GM18505 (cell line): ENCODE measurements at regions not wholly inside any gene's neighbourhood (a gene's known extent, or its start where the extent isn't known, plus 50 kb on each side); places are given as distances from the start of the nearest gene placed in this dataset.
"Not testable (repeated sequence)": the region's sequence is repeated elsewhere in the genome, so short reads cannot be mapped to it uniquely, and the experiment has no call there.

Experiments used
- ATAC-seq: cut with Tn5 transposase; IDR thresholded peaks from one replicate; pipeline ENCODE4 v1.9.1; 2021; ENCODE audit not compliant: unreplicated experiment
- POLR2A ChIP-seq: IDR thresholded peaks from 4 replicates; pipeline ENCODE4 v1.6.1; 2011; ENCODE audit warnings: borderline replicate concordance; ENCODE audit not compliant: insufficient read depth, insufficient read length; ENCODE audit errors: extremely low read depth

- ATAC-seq = no peak
- TF ChIP-seq POLR2A = no peak
Measured at GRCh38 chr11:97471480-97471879, 1081.7 kb downstream of the JRKL start.

- ATAC-seq = no peak
- TF ChIP-seq POLR2A = no peak
Measured at GRCh38 chr11:97487387-97487786, 1097.6 kb downstream of the JRKL start.

DNA sequence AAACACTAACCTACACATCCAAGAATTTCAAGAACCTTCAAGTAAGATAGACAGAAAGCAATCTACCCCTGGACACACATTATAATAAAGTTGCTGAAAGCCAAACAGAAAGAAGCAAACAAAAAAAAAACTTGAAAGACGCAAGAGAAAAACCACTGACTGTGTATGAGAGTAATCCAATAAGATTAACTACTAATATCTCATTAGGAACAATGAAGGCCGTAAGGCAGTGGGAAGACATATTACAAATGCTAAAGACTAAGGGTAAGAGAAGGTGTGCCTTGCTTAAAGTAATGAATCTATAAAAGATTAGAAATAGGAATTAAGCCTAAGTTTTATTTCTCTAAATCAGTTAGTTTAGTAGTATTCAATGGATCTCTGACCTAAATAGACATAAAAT is 1109.1 kb downstream of the JRKL start:
- ATAC-seq = no peak
- no peak for TF ChIP-seq POLR2A

- no peak for TF ChIP-seq POLR2A
Measured at GRCh38 chr11:97502201-97502600, 1112.4 kb downstream of the JRKL start.

GRCh38 chr11:97506076-97506759 is 1116.4 kb downstream of the JRKL start:
- no peak for ATAC-seq
- TF ChIP-seq POLR2A = no peak

More at GRCh38 chr11:97502201-97502600, 1112.4 kb downstream of the JRKL start:
- ATAC-seq = no peak

GRCh38 chr11:97514446-97514845 is 1124.6 kb downstream of the JRKL start:
- no peak for TF ChIP-seq POLR2A
- no peak for ATAC-seq

GRCh38 chr11:97516688-97517087 is 1126.9 kb downstream of the JRKL start:
- ATAC-seq = no peak
- TF ChIP-seq POLR2A = no peak

GRCh38 chr11:97525273-97525672 is 1135.5 kb downstream of the JRKL start:
- TF ChIP-seq POLR2A = no peak
- no peak for ATAC-seq

GRCh38 chr11:97537407-97538150 is 1147.8 kb downstream of the JRKL start:
- no peak for ATAC-seq

GRCh38 chr11:97544431-97544830 is 1154.6 kb downstream of the JRKL start:
- no peak for ATAC-seq

More at GRCh38 chr11:97537407-97538150, 1147.8 kb downstream of the JRKL start:
- TF ChIP-seq POLR2A = no peak

GRCh38 chr11:97548280-97548679 is 1158.5 kb downstream of the JRKL start:
- ATAC-seq = no peak
- TF ChIP-seq POLR2A = no peak

More at GRCh38 chr11:97544431-97544830, 1154.6 kb downstream of the JRKL start:
- no peak for TF ChIP-seq POLR2A

- TF ChIP-seq POLR2A = no peak
- no peak for ATAC-seq
Measured at GRCh38 chr11:97557399-97557798, 1167.6 kb downstream of the JRKL start.

- no peak for TF ChIP-seq POLR2A
- no peak for ATAC-seq
Measured at GRCh38 chr11:97567801-97568200, 1178.0 kb downstream of the JRKL start.

- ATAC-seq = no peak
Measured at GRCh38 chr11:97570636-97571035, 1180.8 kb downstream of the JRKL start.

DNA sequence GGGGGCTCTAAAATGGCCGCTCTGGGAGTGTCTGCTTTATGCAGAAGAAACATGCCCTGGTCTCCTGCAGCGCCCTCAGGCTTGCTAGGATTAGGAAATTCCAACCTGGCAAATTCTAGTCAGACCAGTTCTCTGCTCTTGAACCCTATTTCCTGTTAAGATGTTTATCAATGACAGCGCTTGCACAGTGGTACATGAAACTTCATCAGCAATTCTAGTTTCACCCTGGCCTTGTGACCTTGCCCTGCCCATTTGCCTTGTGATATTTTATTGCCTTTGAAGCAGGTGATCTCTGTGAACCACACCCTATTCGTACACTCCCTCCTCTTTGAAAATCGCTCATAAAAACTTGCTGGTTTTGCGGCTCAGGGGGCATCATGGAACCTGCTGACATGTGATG is 1184.0 kb downstream of the JRKL start:
- ATAC-seq = not testable (repeated sequence)

More at GRCh38 chr11:97570636-97571035, 1180.8 kb downstream of the JRKL start:
- no peak for TF ChIP-seq POLR2A
